Mucosa of descending colon (tissue), 3 donors: ENCODE measurements at regions not wholly inside any gene's neighbourhood (a gene's known extent, or its start where the extent isn't known, plus 50 kb on each side); places are given as distances from the start of the nearest gene placed in this dataset.

Experiments
- ATAC-seq: fragments of 200-7000 bp; cut with Tn5 transposase; one replicate; pipeline ENCODE4 v1.9.1; 2020; ENCODE audit warnings: mild to moderate bottlenecking, moderate library complexity
- DNase-seq, 3 donors: peaks; one replicate each; pipeline ENCODE4 v3.0.0-alpha.2; 2020
- H3K36me3 ChIP-seq: fragments of 200-600 bp; one replicate; pipeline ENCODE4 v1.8.0; 2021; ENCODE audit warnings: low read depth, mild to moderate bottlenecking
- H3K4me1 ChIP-seq: fragments of 200-600 bp; one replicate; pipeline ENCODE4 v1.8.0; 2021; ENCODE audit warnings: low read depth, mild to moderate bottlenecking
- H3K4me3 ChIP-seq: fragments of 200-600 bp; one replicate; pipeline ENCODE4 v1.8.0; 2021; ENCODE audit warnings: mild to moderate bottlenecking
- H3K9me3 ChIP-seq: fragments of 200-600 bp; one replicate; pipeline ENCODE4 v1.8.0; 2021; ENCODE audit warnings: mild to moderate bottlenecking
- CTCF ChIP-seq: fragments of 200-600 bp; IDR thresholded peaks from one replicate; pipeline ENCODE4 v1.8.0; 2022; ENCODE audit warnings: antibody characterized with exemption, mild to moderate bottlenecking
- intact Hi-C, 2 donors: fragments of 100-400 bp; cut with DNase I in 1 of 2; cut with micrococcal nuclease in 1 of 2; formaldehyde crosslinking; loops; one replicate each; pipeline versions ENCODE4 v1.11.0 to v1.11.1; 2022; cut with DNase I, micrococcal nuclease
- donor health status: DM: no; HTN: no; CAD: no; lungs with moderate emphysema.
- donor health status: DM: no; HTN: no; CAD: no.
- donor health status: DM: no; HTN: yes; CAD: no.

- ATAC-seq (no peak), DNase-seq (no peak)
- TF ChIP-seq CTCF = no peak
- Histone ChIP-seq H3K36me3 (no peaks in the 10 kb centered on the region), H3K4me3 (no peak overlapping the region), H3K4me1 (no peaks in the 10 kb centered on the region), H3K9me3 (no peaks in the 10 kb centered on the region)
- intact Hi-C loops = no loop called here
Measured at GRCh38 chr3:89606151-89606550, 498.7 kb downstream of the EPHA3 start.

GRCh38 chr3:89612027-89612426 lies 504.6 kb downstream of the EPHA3 start:
- DNase-seq (no peak), ATAC-seq (no peak)
- intact Hi-C loops = no loop called here
- Histone ChIP-seq H3K36me3 (no peaks in the 10 kb centered on the region), H3K4me1 (no peaks in the 10 kb centered on the region), H3K4me3 (no peak overlapping the region), H3K9me3 (no peaks in the 10 kb centered on the region)
- no peak for TF ChIP-seq CTCF

- intact Hi-C loops = no loop called here
- DNase-seq = no peak
Measured at GRCh38 chr3:89613241-89613640, 505.8 kb downstream of the EPHA3 start.

GRCh38 chr3:89617706-89618105 lies 510.3 kb downstream of the EPHA3 start:
- no peak for ATAC-seq
- Histone ChIP-seq H3K4me1 (no peaks in the 10 kb centered on the region), H3K36me3 (no peaks in the 10 kb centered on the region), H3K9me3 (no peaks in the 10 kb centered on the region), H3K4me3 (no peak overlapping the region)
- intact Hi-C loops = no loop called here
- DNase-seq = no peak
- TF ChIP-seq CTCF = no peak

More at GRCh38 chr3:89613241-89613640, 505.8 kb downstream of the EPHA3 start:
- no peaks in the 10 kb centered on the region for H3K36me3 ChIP-seq
- H3K4me1 ChIP-seq = no peaks in the 10 kb centered on the region
- TF ChIP-seq CTCF = no peak
- no peaks in the 10 kb centered on the region for H3K9me3 ChIP-seq
- no peak overlapping the region for H3K4me3 ChIP-seq
- ATAC-seq = no peak

GRCh38 chr3:89619263-89619662 lies 511.8 kb downstream of the EPHA3 start:
- ATAC-seq = no peak
- intact Hi-C loops = no loop called here
- no peaks in the 10 kb centered on the region for H3K4me1 ChIP-seq
- no peak overlapping the region for H3K4me3 ChIP-seq
- no peak for TF ChIP-seq CTCF
- DNase-seq = no peak
- H3K9me3 ChIP-seq = no peaks in the 10 kb centered on the region
- no peaks in the 10 kb centered on the region for H3K36me3 ChIP-seq

DNA sequence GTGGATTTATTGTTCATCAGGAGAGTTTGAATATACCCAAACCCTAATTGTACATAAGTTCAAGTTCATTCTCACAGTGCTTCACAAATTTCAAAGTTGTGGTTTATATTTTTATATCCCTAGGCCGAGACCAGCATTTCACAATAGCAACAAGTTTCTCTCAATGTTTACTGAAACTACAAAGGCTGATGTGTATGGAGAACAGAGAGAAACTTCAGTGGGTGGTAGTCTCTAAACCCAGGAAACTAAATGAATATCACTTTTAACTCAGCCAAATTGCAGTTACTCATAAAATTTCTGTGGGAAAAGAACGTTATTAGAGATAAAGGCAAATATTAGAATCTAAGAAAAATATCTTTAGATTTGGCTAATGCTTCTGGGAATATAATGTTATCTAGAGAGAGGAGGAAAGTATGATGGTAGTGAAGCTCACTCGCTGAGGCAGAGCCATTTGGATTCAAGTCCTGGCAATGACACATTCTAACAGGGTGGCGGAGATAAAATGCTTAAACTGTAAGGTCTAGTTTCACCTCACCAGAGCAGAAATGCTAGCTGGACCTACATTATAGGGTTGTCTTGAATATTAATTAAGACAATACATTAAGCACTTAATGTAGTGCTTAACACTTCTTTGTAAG lies 514.8 kb downstream of the EPHA3 start:
- no peak for TF ChIP-seq CTCF
- H3K9me3 ChIP-seq = no peaks in the 10 kb centered on the region
- intact Hi-C loops = no loop called here
- H3K36me3 ChIP-seq = no peaks in the 10 kb centered on the region
- no peak for ATAC-seq
- DNase-seq = no peak
- no peak overlapping the region for H3K4me3 ChIP-seq
- no peaks in the 10 kb centered on the region for H3K4me1 ChIP-seq
